Activated naive CD8-positive, alpha-beta T cell treated with anti-CD3 and anti-CD28 coated beads for 36 hours (primary cell): ENCODE measurements at regions not wholly inside any gene's neighbourhood (a gene's known extent, or its start where the extent isn't known, plus 50 kb on each side); places are given as distances from the start of the nearest gene placed in this dataset.

Source experiments
- DNase-seq: peaks from one replicate; pipeline ENCODE4 v3.0.0; 2021
- H3K27ac Mint-ChIP-seq: one replicate; pipeline ENCODE4 v1.8.0; 2022; ENCODE audit warnings: mild to moderate bottlenecking, moderate library complexity, mixed read lengths
- H3K27me3 Mint-ChIP-seq: one replicate; pipeline ENCODE4 v1.8.0; 2022; ENCODE audit warnings: mild to moderate bottlenecking, mixed read lengths
- H3K36me3 Mint-ChIP-seq: one replicate; pipeline ENCODE4 v1.8.0; 2021; ENCODE audit warnings: mild to moderate bottlenecking, mixed read lengths
- H3K4me1 Mint-ChIP-seq: one replicate; pipeline ENCODE4 v1.8.0; 2021; ENCODE audit warnings: mixed read lengths
- H3K4me3 Mint-ChIP-seq: one replicate; pipeline ENCODE4 v1.8.0; 2022; ENCODE audit warnings: mild to moderate bottlenecking, moderate library complexity, mixed read lengths
- H3K9me3 Mint-ChIP-seq: one replicate; pipeline ENCODE4 v1.8.0; 2022; ENCODE audit warnings: mixed read lengths

DNA sequence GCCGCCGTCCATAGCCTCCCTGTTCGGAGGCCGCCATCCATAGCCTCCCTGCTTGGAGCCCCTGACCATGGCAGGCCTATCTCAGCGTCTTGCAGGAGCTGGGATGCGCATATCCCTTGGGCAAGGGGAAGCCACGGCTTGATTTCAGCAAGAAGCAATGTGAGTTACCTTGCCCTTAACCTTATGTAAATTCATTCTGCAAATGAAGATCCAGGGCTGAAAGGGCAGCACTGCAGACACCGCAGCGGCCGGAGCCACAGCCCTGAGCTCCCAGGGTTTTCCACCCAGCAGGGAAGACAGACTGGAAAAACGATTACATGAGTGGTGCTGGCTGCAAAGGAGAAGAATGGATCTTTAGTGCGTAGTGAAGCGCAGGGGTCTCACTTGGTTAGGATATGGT lies 95.8 kb downstream of the SEC61G start:
- H3K4me3 Mint-ChIP-seq: no peak overlapping the region
- peaks cover 40% of the 10 kb centered on the region for H3K27me3 Mint-ChIP-seq
- no peak overlapping the region for H3K27ac Mint-ChIP-seq
- H3K36me3 Mint-ChIP-seq: no peaks in the 10 kb centered on the region
- peaks cover 6% of the 10 kb centered on the region for H3K4me1 Mint-ChIP-seq
- H3K9me3 Mint-ChIP-seq: no peaks in the 10 kb centered on the region
- no peak for DNase-seq

DNA sequence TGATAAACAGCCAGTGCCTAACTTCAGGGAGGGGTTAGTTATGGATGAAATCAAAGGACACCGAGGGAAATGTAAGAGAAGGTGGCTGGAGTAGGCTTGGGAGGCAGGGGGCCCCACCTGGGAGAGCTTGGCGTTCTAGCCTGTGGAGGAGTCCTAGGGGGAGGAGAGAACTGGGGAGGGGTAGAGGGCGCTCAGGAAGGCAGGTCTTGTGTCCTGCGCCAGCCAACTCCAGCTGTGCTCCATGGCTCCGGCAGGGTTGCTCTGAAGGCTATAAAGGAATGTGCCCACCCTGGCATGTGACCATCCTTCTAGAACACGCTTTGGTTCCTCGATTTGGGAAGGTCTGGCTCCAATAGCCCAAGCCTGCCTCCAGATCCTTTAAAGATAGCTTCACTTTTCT lies 96.3 kb downstream of the SEC61G start:
- Mint-ChIP-seq H3K4me3 (no peak overlapping the region), H3K36me3 (no peaks in the 10 kb centered on the region), H3K9me3 (no peaks in the 10 kb centered on the region), H3K27ac (no peak overlapping the region), H3K27me3 (peaks cover 40% of the 10 kb centered on the region), H3K4me1 (peaks cover 6% of the 10 kb centered on the region)
- no peak for DNase-seq

DNA sequence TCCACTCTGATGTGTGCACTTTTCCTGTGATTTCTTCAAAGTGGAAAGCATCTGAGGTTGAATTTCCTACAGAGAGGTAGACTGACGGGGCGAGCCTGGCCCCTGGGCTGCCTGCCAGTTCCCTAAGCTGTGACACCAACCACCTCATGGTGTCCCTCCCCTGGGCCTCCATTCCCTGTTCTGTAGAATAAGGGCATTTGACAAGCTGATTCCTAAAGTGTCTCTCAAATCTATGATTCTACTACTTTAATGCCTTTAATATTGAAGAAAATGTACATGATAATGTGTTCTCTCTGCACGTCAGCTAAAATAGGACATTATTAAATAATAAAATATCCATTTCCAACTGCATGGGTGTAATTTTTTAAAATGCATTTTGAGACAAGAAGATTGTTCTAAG lies 105.1 kb downstream of the SEC61G start:
- H3K4me1 Mint-ChIP-seq: no peaks in the 10 kb centered on the region

DNA sequence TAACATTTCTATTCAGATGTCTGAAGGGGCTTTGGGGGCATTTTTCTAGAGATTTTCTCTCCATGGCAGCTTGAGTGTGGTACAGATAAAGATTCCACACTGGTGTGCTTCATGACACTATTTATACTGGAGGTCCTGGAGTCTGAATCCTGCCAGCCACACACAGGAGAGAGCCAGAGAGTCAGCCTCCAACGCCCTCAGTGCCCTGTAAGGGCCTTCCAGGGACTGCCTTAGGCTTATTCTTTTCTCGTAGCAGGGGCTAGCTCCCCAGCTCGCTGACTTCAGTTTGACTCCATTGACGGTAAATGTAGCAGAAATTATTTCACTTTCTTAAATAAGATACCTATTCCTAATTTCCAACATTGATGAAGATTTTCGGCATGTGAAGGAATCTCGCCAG lies 100.9 kb downstream of the VSTM2A start:
- Mint-ChIP-seq H3K4me1 (no peaks in the 10 kb centered on the region), H3K4me3 (no peak overlapping the region), H3K27me3 (peaks cover 3% of the 10 kb centered on the region), H3K36me3 (no peaks in the 10 kb centered on the region), H3K27ac (no peak overlapping the region), H3K9me3 (peaks cover 2% of the 10 kb centered on the region)
- no peak for DNase-seq

More for the DNA sequence above, 105.1 kb downstream of the SEC61G start:
- no peaks in the 10 kb centered on the region for H3K27me3 Mint-ChIP-seq
- peaks cover 2% of the 10 kb centered on the region for H3K9me3 Mint-ChIP-seq
- no peak overlapping the region for H3K27ac Mint-ChIP-seq
- DNase-seq: no peak
- H3K4me3 Mint-ChIP-seq: no peak overlapping the region
- H3K36me3 Mint-ChIP-seq: no peaks in the 10 kb centered on the region

DNA sequence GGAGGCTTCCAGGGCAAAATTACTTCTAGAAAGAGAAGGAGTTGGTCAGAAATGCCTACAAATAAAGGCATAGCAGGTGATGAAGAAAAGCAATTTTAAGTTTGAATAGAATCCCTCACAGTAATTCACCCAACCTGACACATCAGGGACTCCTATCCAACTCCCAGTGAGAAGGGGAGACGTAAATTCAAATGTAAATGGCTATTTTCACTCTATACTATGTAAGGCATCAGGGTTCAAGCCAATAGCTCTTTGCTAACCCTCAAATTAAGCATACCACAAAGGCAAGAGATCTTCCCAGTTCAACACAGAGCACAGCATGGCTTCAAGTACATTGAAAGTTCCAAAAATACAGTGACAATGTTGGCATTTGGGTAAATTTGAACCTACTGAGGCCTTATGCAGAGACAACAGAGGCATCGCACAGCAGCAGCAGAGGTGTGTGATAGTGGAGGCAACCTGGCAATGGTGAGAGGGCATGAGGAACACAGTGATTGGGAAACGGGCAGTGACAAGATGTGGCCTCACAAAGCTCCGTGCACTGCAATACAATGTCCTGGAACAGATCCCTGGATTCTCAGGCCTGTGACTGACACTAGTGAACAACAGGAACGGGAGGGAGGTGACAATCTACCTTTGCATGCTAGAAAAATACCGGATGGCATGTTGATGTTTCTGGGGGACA lies 95.7 kb downstream of the VSTM2A start:
- no peak for DNase-seq
- no peaks in the 10 kb centered on the region for H3K27me3 Mint-ChIP-seq
- H3K36me3 Mint-ChIP-seq: no peaks in the 10 kb centered on the region
- H3K4me3 Mint-ChIP-seq: no peak overlapping the region
- H3K9me3 Mint-ChIP-seq: no peaks in the 10 kb centered on the region
- H3K4me1 Mint-ChIP-seq: no peaks in the 10 kb centered on the region
- no peak overlapping the region for H3K27ac Mint-ChIP-seq

DNA sequence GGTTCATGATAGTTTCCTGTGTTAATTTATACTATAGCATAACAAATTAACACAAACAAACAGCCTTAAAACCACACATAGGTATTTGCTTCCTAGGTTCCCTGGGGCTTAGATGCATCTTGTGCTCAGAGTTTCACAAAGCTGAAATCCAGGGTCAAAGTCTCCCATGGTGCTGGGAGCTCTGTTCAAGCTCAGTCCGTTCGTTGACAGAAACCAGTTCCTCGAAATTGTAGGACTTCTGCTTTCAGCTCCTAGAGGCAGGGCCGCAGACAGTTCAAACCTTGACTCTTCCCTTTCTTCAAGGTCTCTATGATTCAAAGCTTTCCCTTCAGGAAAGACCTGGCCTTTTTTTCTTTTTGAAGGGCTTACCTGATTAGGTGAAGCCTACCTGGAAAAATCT lies 90.5 kb downstream of the VSTM2A start:
- DNase-seq: no peak
- Mint-ChIP-seq H3K27me3 (no peaks in the 10 kb centered on the region), H3K36me3 (no peaks in the 10 kb centered on the region), H3K4me3 (no peak overlapping the region), H3K9me3 (peaks cover 16% of the 10 kb centered on the region), H3K27ac (no peak overlapping the region), H3K4me1 (no peaks in the 10 kb centered on the region)

DNA sequence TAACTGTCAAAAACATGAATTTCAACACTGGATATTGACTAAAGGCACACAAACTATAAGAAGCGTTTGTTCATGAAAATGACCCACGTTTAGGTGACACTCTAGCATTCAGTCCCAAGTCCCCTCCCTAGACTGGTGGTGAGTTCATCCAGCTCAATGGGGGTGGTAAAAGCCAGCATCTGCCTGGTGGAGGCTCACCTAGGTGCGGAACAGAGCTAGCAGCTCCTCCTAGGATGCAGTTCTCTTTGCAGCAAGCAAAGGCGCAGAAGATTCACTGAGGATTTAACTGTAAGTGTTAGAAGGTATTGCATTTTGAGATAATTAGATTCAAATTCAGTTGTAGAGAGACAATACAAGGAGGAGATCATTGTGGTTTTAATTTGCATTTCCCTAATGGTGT lies 87.6 kb downstream of the VSTM2A start:
- no peaks in the 10 kb centered on the region for H3K27me3 Mint-ChIP-seq
- peaks cover 17% of the 10 kb centered on the region for H3K9me3 Mint-ChIP-seq
- H3K4me1 Mint-ChIP-seq: no peaks in the 10 kb centered on the region
- DNase-seq: no peak
- no peaks in the 10 kb centered on the region for H3K36me3 Mint-ChIP-seq
- H3K27ac Mint-ChIP-seq: no peak overlapping the region
- no peak overlapping the region for H3K4me3 Mint-ChIP-seq

DNA sequence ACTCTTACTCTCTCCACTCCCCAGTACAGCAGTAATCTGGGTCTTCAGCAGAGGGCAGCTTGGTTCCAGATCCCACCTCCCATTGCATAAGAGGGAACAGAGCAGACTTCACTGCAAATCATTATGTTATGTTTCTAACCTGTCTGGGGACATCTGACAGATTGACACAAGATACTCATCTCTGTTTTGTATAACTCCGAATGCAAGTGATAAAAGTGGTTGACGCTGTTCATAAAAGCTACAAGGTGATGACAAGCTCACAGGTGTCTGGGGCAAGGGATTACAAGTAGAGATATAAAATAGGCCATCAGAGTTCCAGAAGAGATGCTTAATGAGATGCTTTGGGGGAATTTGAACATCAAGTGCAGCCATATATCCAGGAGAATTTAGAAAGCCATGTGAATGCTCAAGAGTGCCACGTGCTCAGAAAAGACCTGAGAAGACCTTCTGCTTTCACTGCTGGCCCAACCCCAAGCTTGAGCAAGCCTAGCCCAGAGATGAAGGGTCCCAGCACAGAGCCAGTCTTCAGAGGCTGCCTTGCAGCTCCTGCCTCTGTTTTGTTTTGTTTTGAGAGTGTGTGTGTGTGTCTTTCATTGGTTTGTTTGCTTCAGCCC lies 80.6 kb downstream of the VSTM2A start:
- H3K4me1 Mint-ChIP-seq: no peaks in the 10 kb centered on the region
- no peak for DNase-seq
- peaks cover 1% of the 10 kb centered on the region for H3K9me3 Mint-ChIP-seq
- H3K27me3 Mint-ChIP-seq: no peaks in the 10 kb centered on the region
- no peak overlapping the region for H3K27ac Mint-ChIP-seq
- H3K4me3 Mint-ChIP-seq: no peak overlapping the region
- H3K36me3 Mint-ChIP-seq: no peaks in the 10 kb centered on the region
